GM11168 (cell line): ENCODE measurements at regions not wholly inside any gene's neighbourhood (a gene's known extent, or its start where the extent isn't known, plus 50 kb on each side); places are given as distances from the start of the nearest gene placed in this dataset.

Experiments
- in situ Hi-C: fragments of 300-500 bp; cut with MboI; formaldehyde crosslinking; loops from one replicate; pipeline ENCODE4 v1.12.0; 2022; ENCODE audit warnings: low sequenced_read_pairs; ENCODE audit not compliant: unreplicated experiment

DNA sequence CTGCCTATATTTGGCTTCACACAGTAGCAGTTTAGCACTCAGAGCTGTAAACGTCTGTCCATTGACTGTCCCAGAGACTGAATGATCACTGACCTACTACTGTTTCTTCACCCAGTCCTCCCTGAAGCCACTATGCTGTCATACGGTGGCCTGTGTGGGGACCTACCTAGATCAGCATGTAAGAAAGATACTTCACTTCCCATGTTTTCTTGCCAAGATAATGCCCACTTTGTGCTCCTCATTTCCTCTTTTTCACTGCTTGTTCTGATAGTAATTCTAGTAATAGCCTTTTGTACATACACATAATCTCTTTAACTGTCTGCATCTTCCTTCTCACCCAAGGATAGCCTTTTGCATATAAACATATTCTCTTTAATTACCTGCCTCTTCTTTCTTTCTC lies 109.9 kb upstream of the TIAM2 start:
- in situ Hi-C loops = no loop called here

DNA sequence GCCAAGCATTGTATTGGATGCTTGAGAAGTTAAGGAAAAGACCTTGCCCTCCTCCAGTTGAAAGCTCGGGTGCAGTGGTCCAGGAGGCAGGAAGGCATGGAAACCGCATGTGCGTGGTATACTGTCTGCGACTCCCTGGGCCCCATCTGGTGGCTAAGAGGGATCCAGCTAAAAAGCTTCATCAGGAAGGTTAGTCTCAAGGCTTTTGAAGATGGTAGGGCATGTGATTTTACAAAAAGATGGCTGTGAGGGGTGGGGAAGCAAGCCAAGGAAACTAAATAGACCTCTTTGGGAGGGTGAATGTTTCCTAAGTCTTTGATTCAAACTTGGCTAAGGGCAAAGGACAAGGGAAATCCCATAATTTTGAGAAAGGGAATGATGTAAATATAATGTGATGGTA lies 109.1 kb upstream of the TIAM2 start:
- in situ Hi-C loops = no loop called here

DNA sequence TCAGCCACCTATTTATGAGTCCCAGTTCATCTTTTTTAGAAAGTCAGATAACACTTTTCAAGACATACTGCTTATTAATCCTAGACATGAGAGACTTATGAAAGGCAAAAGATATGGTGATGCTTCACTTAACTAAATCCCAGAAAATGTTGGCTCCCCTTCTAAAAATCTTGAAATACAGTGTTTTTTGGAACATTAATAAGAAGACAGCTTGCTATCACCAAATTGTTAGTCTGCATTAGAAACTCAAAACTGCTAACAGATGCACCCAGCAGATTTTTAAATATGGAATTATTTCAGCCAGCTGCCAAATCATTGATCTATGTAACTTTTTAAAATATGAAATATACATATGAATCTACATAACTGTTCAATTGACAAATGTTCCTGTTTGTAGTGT lies 108.6 kb upstream of the TIAM2 start:
- in situ Hi-C loops = no loop called here

DNA sequence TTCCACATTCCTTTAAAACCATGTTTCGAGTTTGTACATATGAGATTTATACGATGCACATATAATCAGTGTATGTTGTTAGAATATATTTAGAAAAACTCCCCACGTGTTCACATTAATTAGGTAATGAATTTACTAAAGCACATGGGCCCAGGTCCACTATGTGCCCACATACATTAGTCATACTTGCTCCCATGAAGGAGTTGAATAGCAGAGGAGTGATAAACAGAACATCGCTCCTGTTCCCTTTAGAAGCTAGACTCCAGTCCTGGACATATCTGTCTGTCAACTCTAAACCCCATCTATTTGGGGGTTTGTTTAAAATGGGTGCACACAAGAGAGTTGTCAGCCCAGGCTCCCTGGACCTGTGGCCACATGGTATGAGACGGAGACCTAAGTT lies 108.1 kb upstream of the TIAM2 start:
- in situ Hi-C loops = no loop called here

DNA sequence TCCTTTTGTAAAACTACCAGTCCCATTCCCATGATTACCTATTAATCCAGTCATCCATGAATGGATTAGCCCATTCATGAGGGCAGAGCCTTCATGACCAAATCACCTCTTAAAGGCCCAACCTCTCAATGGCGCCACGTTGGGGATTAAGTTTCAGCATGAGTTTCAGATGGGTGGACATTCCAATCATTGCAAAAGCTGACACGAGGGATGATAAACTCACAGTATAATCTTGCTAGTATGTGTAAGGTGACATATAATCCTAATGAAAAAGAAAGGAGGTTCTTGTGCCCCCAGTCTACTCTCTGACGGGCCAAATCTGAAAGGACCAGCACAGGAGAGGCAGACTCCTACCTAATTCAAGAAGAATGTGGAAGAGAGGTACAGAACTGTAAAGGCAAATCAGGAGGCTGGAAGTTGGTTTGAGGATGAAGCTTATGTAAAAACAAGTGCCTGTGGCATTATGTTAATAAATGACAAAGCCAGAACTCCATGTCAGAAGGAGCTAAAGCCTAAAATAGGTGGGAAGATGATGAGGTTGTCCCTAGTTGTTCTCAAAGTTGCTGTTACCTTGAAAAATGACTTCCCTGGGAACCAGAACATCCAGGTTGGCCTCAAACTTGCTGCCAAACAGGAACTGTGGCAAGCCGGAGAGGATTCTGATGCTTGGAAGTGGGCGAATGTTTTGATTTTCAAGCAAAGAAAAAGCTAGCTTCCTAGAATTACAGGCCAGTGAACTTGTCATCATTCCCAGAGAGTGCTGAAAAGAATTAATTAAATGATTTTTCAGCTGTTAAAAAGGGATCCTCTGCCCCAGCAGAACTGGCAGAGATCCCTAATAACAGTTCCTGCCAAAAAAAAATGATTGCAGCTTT lies 106.5 kb upstream of the TIAM2 start:
- in situ Hi-C loops = no loop called here

DNA sequence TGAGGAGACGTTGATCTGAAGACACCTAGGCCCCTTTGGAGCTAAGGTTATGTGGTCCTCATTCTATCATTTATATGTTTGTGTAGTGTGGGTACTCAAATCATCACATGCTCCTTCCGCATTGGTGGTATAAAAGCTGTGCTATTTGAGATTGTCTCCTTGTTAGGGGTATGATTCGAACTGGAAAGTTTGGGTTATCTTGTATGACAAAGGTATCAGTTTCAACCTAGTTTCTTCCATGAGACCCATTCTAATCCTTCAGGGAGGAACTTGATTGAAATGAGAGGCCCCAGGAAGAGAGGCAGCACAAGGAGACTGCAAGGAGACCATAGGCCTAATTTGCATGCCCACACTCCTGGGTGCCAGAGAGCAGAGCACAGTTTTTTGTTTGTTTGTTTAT lies 104.2 kb upstream of the TIAM2 start:
- in situ Hi-C loops = no loop called here

DNA sequence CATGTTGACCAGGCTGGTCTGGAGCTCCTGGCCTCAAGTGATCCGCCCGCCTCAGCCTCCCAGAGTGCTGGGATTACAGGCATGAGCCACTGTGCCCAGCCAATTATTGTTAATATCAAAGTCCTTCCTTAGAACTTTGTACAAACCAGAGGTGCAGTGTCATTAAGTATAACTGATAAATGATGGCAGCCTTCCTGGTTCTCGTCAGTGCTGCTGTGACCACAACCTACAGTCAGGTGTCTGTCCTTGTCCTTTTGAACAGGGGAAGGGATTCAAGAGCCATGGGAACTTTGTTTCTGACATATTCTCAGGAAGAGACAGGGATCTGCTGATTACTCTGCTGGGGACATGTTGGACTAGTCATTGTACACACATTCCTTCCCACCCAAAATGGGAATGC lies 103.2 kb upstream of the TIAM2 start:
- in situ Hi-C loops = no loop called here

DNA sequence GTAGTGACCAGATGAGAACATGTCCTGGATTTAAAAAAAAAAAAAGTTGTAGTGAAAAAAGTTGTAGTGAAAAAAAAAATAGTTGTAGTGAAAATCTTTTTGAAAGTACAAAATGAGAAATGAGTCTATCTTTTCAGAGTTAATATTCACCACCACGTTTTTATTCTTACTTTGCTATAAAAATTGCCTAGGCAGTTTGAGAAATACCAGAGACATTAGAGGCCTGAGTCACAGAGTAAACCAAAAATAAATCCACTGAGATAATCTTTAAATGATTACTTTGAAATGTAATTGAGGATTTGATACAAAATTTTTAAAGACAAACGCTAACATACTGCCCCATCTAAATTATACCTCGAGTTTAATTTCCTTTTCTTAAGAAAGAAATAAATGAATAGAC lies 101.2 kb upstream of the TIAM2 start:
- in situ Hi-C loops = no loop called here

DNA sequence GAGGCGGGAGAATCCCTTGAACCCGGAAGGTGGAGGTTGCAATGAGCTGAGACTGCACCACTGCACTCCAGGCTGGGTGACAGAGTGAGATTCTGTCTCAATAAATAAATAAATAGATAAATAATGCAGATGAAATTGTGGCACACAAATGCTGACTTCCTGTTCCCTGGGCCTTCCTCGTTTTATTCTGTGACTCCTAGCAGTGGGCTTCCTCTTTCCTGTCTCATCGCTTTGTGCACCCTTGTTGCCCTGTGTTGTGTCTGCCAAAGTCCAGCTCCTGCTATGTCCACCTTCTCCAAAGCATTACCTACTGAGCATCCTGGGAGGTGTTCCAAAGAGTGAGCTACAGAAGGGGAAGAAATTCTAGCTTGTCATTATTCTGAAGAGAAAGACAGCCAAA lies 100.2 kb upstream of the TIAM2 start:
- in situ Hi-C loops = no loop called here

DNA sequence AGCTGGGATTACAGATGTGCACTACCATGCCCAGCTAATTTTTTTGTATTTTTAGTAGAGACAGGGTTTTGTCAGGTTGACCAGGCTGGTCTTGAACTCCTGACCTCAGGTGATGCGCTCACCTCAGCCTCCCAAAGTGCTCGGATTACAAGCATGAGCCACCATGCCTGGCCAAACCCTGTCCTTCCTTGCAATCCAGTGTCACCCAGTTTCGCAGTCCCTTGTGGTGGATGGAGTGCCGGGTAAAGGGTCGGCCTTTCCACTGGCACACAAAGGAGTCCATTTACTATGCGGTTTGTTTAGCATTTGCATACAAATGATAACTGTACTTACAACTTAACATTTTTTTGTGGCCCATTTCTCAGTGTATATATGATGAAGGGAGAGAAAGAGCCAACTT lies 99.3 kb upstream of the TIAM2 start:
- in situ Hi-C loops = no loop called here

DNA sequence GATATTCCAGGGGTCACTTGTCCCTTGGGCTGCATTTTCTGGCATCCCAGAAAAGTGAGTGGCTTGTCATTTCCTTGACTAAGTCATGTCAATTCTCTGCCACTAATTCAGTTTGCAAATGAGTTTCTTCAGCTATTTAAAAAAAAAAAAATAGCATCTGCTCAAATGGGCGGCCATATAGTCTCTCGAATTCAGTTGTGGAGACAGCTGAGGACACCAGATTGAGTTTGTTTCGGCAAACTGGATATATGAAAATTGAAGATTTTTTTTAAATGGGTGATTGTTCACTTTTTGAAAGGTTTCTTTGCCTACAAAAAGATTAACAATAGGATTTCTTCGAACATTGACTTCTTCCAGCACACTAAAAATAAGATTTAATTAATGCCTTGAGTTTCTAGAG lies 96.3 kb upstream of the TIAM2 start:
- in situ Hi-C loops = no loop called here

DNA sequence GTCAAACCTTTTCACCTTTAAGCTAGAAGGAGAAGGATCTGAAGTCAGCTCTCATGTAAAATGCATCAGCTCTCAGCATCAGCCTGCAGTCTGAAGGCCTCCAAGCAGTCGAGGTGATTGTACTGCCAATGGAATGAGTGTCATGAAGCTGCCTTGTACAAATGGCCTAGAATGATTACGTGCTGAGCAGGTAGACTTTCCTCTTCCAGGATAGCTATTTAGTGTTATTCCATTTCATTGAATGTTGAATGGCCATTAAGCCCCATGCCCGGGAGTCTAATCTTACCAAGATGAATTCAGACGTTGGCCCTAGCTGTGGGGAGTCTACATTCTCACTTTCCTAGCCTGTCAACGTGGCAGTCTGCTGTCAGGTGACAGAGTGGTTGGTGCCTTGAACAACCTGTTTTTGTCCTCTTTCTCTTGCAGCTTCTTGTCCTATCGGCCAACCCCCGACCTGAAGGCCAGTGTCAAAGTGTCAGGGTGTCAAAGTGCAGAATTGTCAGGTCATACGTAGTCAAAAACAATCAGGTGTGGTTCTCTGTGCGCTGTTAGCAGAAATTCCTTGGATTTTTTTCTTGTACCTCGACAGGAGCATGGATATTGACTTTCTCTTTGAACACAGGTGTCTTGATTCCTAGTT lies 95.2 kb upstream of the TIAM2 start:
- in situ Hi-C loops = no loop called here

DNA sequence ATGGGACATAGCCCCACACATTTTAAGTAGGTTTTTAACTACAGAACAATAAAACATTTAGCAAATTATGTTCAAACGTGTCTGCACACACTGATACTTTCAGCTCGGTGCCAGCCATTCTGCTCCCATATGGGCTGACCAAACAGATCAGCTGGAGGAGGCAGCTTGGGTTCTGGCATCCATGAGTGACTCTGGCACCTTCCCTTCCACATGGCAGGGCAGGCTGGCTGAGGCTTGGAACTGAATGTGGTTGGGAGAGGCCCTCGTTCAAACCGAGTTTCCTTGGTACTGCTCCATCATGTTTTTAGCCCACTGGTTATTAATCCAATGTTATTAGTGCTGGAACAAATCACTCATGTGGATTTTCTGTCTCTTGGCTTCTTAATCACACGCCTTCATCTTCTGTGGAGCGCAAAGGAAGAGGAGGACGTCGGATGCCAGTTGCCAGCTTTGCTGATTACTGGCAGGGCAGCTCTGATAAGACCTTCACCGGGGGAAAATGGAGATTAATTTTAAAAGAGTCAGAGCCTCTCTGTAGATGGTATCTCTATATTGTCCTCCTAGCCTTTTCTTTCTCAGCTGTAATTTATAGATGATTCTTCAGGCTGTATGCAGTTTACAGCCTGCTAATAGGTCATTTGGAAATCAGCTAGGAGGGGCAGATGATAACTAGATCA lies 93.1 kb upstream of the TIAM2 start:
- in situ Hi-C loops = no loop called here

DNA sequence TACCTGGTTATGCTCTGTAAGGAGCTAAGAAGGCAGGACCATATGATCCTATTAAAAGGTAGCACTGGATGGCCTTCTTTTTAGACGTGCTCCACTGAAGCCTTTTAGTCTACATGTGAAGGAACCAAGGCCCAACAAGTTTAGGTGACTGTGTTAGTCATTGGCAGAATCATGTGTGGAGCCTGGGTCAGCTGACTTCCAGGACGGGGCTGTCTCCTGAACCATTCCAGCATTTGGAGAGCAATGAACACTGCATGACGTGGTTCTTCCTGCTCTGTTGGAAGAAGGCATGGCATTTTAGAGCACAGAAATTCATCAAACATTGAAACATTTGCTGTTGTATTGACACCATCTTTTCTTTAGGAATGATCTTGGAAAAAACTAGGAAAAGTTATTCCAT lies 87.8 kb upstream of the TIAM2 start:
- in situ Hi-C loops = no loop called here

DNA sequence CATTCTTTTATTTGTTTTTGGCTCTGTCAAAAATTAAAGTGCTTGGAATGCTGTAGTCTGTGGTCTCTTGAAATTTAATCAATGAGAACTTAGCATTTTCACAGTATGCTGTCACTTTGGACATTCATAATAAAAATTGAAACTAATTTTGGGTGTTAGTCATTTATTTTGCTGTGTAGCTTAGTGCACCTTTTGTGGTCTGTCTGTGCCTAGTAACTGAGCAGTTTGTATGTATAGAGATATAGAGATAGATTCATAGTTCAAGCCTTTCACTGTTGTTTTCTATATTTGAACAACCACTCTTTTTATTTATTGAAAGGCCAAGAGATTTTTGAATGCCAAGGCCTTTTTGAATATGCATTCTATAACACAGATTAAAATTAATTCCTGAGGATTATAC lies 86.4 kb upstream of the TIAM2 start:
- in situ Hi-C loops = no loop called here

DNA sequence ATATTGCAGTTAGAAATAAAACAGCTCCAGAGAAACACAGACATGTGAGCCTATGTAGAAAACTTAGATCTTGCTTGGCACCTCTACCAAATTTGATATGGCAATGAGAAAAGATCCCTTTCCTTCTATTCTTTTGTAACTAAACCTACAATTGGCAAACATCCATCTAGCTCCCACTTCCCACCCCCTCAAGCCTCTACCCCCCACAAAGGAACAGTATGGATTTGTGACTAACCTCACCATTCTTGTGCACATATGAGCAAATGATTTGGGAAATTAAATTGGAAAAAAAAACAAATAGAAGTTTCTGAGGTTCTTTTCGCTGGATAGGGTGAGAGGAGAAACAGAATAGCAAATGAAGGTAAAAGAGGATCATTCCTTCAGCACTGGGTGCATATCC lies 85.8 kb upstream of the TIAM2 start:
- in situ Hi-C loops = no loop called here

DNA sequence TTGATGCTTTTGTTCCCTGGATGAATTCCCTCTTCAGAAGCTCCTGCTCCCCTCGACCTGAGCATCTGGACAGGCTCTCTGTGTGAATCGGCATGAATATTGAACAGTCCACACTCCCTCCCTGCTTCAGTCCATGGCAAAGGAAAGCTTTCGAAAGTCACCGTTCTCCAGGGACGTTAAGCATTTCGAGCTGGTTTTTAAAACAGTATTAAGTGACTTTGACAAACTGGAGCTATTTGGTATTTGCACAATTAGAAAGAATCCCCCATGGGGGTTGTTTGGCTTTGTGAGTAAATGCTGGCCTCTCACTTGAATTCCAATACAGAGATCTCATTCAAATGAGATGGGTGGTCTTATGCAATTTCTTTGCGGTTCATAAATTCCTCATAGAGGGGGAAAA lies 85.3 kb upstream of the TIAM2 start:
- in situ Hi-C loops = no loop called here

DNA sequence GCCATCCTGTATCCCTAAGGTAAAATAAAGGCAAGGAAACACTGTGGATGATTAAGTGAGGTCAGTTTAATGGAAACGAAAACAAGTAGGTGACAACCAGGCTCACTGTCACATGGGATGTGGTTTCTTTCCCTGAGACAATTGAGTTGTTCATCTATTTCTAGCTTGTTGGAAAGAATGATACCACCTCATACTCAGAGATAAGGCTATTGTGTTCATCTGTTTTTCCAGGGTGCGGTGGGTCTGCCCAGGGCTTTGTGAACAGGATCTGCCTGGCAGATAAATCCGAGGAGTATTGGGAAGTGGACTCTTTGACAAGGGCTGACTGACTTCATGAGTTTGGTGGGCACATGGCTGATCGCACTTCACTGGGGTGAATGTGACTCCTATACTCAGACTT lies 80.8 kb upstream of the TIAM2 start:
- in situ Hi-C loops = no loop called here

DNA sequence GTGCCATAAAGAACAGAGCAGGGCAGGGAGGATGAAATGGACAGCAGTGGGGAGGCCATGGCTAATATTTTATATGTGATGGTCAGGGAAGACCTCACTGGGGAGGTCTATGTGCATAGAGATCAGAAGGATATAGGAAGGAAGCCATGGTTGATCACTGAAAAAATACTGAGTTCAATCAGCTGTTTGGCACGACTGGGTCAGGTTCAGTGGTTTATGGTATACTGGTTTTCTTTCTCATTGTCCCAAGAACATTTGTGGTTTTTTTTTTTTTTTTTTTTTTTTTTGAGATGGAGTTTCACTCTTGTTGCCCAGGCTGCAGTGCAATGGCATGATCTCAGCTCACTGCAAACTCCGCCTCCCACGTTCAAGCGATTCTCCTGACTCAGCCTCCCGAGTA lies 78.3 kb upstream of the TIAM2 start:
- in situ Hi-C loops = no loop called here

DNA sequence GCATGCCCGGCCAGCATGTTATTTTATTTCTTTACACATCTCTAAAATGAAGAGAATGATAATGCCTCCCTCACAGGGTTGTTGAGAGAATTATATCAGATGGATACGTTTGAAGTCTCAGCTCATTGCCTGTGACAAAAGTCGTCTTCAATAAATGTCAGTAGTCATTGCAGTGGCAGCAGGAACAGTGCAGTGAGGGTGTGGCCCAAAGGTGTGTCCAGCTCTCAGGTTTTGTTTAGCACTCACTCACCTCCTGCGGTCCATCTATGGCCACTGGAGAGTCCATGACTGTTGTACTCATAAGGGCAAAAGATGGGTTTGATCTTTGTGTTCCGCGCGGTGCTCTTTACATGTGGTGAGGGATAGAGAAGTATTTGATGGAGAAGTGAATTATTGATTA lies 77.2 kb upstream of the TIAM2 start:
- in situ Hi-C loops = no loop called here

DNA sequence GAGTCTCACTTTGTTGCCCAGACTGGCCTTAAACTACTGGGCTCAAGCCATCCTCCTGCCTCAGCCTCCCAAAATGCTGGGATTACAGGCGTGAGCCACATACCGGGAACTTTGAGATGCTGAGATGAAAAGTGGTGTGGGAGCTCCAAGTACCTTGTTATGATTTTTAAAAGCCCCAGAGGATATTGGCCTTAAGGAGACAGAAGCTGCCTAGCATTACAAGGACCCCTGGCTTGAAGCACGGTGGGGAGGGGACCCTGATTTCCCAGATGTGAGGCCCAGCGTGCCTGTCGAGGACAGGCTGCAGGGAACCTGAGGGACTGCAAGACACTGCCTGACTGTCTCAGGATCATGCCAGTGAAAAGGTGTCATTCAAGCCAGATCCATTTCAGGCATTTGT lies 75.3 kb upstream of the TIAM2 start:
- in situ Hi-C loops = no loop called here
